ENCODE measurements at regions not wholly inside any gene's neighbourhood (a gene's known extent, or its start where the extent isn't known, plus 50 kb on each side); places are given as distances from the start of the nearest gene placed in this dataset.
"Not testable (repeated sequence)": the region's sequence is repeated elsewhere in the genome, so short reads cannot be mapped to it uniquely, and the experiment has no call there.

GRCh38 chr3:105959851-105960250 lies 91.0 kb upstream of the CBLB start:
- H3K36me3 ChIP-seq (replicated peaks; ENCODE audit: control insufficient read depth, insufficient read depth, low read length) = no peaks in the 10 kb centered on the region
- H3K4me3 ChIP-seq (ENCODE audit: insufficient read depth, low read depth, low read length) = no peak overlapping the region
- no peak for DNase-seq
- no peaks in the 10 kb centered on the region for H3K27me3 ChIP-seq (ENCODE audit: control insufficient read depth, insufficient read depth, low read length)

- Histone ChIP-seq H3K36me3 (replicated peaks; ENCODE audit: control insufficient read depth, insufficient read depth, low read length) (no peaks in the 10 kb centered on the region), H3K4me3 (ENCODE audit: insufficient read depth, low read depth, low read length) (no peak overlapping the region), H3K27me3 (ENCODE audit: control insufficient read depth, insufficient read depth, low read length) (no peaks in the 10 kb centered on the region)
- no peak for DNase-seq
Measured at GRCh38 chr3:105960381-105960780, 91.6 kb upstream of the CBLB start.

GRCh38 chr3:105963161-105963560 lies 94.3 kb upstream of the CBLB start:
- H3K4me3 ChIP-seq (ENCODE audit: insufficient read depth, low read depth, low read length) = no peak overlapping the region
- H3K27me3 ChIP-seq (ENCODE audit: control insufficient read depth, insufficient read depth, low read length) = no peaks in the 10 kb centered on the region
- H3K36me3 ChIP-seq (replicated peaks; ENCODE audit: control insufficient read depth, insufficient read depth, low read length) = no peaks in the 10 kb centered on the region
- no peak for DNase-seq

GRCh38 chr3:105965384-105965783 lies 96.6 kb upstream of the CBLB start:
- no peaks in the 10 kb centered on the region for H3K27me3 ChIP-seq (ENCODE audit: control insufficient read depth, insufficient read depth, low read length)
- no peak overlapping the region for H3K4me3 ChIP-seq (ENCODE audit: insufficient read depth, low read depth, low read length)
- no peak for DNase-seq
- H3K36me3 ChIP-seq (replicated peaks; ENCODE audit: control insufficient read depth, insufficient read depth, low read length) = no peaks in the 10 kb centered on the region

- Histone ChIP-seq H3K36me3 (replicated peaks; ENCODE audit: control insufficient read depth, insufficient read depth, low read length) (no peaks in the 10 kb centered on the region), H3K4me3 (ENCODE audit: insufficient read depth, low read depth, low read length) (no peak overlapping the region), H3K27me3 (ENCODE audit: control insufficient read depth, insufficient read depth, low read length) (no peaks in the 10 kb centered on the region)
- no peak for DNase-seq
Measured at GRCh38 chr3:105967117-105967516, 98.3 kb upstream of the CBLB start.

GRCh38 chr3:105970283-105970682 lies 101.5 kb upstream of the CBLB start:
- H3K36me3 ChIP-seq (replicated peaks; ENCODE audit: control insufficient read depth, insufficient read depth, low read length) = no peaks in the 10 kb centered on the region
- H3K27me3 ChIP-seq (ENCODE audit: control insufficient read depth, insufficient read depth, low read length) = no peaks in the 10 kb centered on the region
- no peak overlapping the region for H3K4me3 ChIP-seq (ENCODE audit: insufficient read depth, low read depth, low read length)
- no peak for DNase-seq

- Histone ChIP-seq H3K27me3 (ENCODE audit: control insufficient read depth, insufficient read depth, low read length) (no peaks in the 10 kb centered on the region), H3K4me3 (ENCODE audit: insufficient read depth, low read depth, low read length) (no peak overlapping the region), H3K36me3 (replicated peaks; ENCODE audit: control insufficient read depth, insufficient read depth, low read length) (no peaks in the 10 kb centered on the region)
- no peak for DNase-seq
Measured at GRCh38 chr3:105972069-105972468, 103.3 kb upstream of the CBLB start.

- H3K27me3 ChIP-seq (ENCODE audit: control insufficient read depth, insufficient read depth, low read length) = no peaks in the 10 kb centered on the region
- no peaks in the 10 kb centered on the region for H3K36me3 ChIP-seq (replicated peaks; ENCODE audit: control insufficient read depth, insufficient read depth, low read length)
- no peak for DNase-seq
- H3K4me3 ChIP-seq (ENCODE audit: insufficient read depth, low read depth, low read length) = no peak overlapping the region
Measured at GRCh38 chr3:105974381-105974780, 105.6 kb upstream of the CBLB start.

- no peak for DNase-seq
- Histone ChIP-seq H3K27me3 (ENCODE audit: control insufficient read depth, insufficient read depth, low read length) (no peaks in the 10 kb centered on the region), H3K36me3 (replicated peaks; ENCODE audit: control insufficient read depth, insufficient read depth, low read length) (no peaks in the 10 kb centered on the region), H3K4me3 (ENCODE audit: insufficient read depth, low read depth, low read length) (no peak overlapping the region)
Measured at GRCh38 chr3:105976196-105976595, 107.4 kb upstream of the CBLB start.

GRCh38 chr3:105979961-105980360 lies 111.1 kb upstream of the CBLB start:
- DNase-seq = no peak
- no peaks in the 10 kb centered on the region for H3K27me3 ChIP-seq (ENCODE audit: control insufficient read depth, insufficient read depth, low read length)
- H3K4me3 ChIP-seq (ENCODE audit: insufficient read depth, low read depth, low read length) = no peak overlapping the region
- H3K36me3 ChIP-seq (replicated peaks; ENCODE audit: control insufficient read depth, insufficient read depth, low read length) = no peaks in the 10 kb centered on the region

- Histone ChIP-seq H3K27me3 (ENCODE audit: control insufficient read depth, insufficient read depth, low read length) (no peaks in the 10 kb centered on the region), H3K4me3 (ENCODE audit: insufficient read depth, low read depth, low read length) (no peak overlapping the region), H3K36me3 (replicated peaks; ENCODE audit: control insufficient read depth, insufficient read depth, low read length) (no peaks in the 10 kb centered on the region)
- no peak for DNase-seq
Measured at GRCh38 chr3:105982207-105982606, 113.4 kb upstream of the CBLB start.

- H3K4me3 ChIP-seq (ENCODE audit: insufficient read depth, low read depth, low read length) = no peak overlapping the region
- no peaks in the 10 kb centered on the region for H3K27me3 ChIP-seq (ENCODE audit: control insufficient read depth, insufficient read depth, low read length)
- no peaks in the 10 kb centered on the region for H3K36me3 ChIP-seq (replicated peaks; ENCODE audit: control insufficient read depth, insufficient read depth, low read length)
- no peak for DNase-seq
Measured at GRCh38 chr3:105984837-105985236, 116.0 kb upstream of the CBLB start.

- not testable (repeated sequence) for H3K27me3 ChIP-seq (ENCODE audit: control insufficient read depth, insufficient read depth, low read length); DNase-seq; H3K4me3 ChIP-seq (ENCODE audit: insufficient read depth, low read depth, low read length)
Measured at GRCh38 chr3:105986343-105986742, 117.5 kb upstream of the CBLB start.

GRCh38 chr3:105987809-105988208 lies 119.0 kb upstream of the CBLB start:
- DNase-seq = no peak
- Histone ChIP-seq H3K4me3 (ENCODE audit: insufficient read depth, low read depth, low read length) (no peak overlapping the region), H3K36me3 (replicated peaks; ENCODE audit: control insufficient read depth, insufficient read depth, low read length) (no peaks in the 10 kb centered on the region), H3K27me3 (ENCODE audit: control insufficient read depth, insufficient read depth, low read length) (no peaks in the 10 kb centered on the region)

More at GRCh38 chr3:105986343-105986742, 117.5 kb upstream of the CBLB start:
- H3K36me3 ChIP-seq (replicated peaks; ENCODE audit: control insufficient read depth, insufficient read depth, low read length) = not testable (repeated sequence)

- Histone ChIP-seq H3K4me3 (ENCODE audit: insufficient read depth, low read depth, low read length) (no peak overlapping the region), H3K27me3 (ENCODE audit: control insufficient read depth, insufficient read depth, low read length) (no peaks in the 10 kb centered on the region), H3K36me3 (replicated peaks; ENCODE audit: control insufficient read depth, insufficient read depth, low read length) (no peaks in the 10 kb centered on the region)
- DNase-seq = no peak
Measured at GRCh38 chr3:105988540-105989212, 119.9 kb upstream of the CBLB start.

GRCh38 chr3:105996781-105997180 lies 128.0 kb upstream of the CBLB start:
- Histone ChIP-seq H3K36me3 (replicated peaks; ENCODE audit: control insufficient read depth, insufficient read depth, low read length) (no peaks in the 10 kb centered on the region), H3K4me3 (ENCODE audit: insufficient read depth, low read depth, low read length) (no peak overlapping the region), H3K27me3 (ENCODE audit: control insufficient read depth, insufficient read depth, low read length) (no peaks in the 10 kb centered on the region)
- no peak for DNase-seq
